HG02610 (cell line): ENCODE measurements at regions not wholly inside any gene's neighbourhood (a gene's known extent, or its start where the extent isn't known, plus 50 kb on each side); places are given as distances from the start of the nearest gene placed in this dataset.
"Not testable (repeated sequence)": the region's sequence is repeated elsewhere in the genome, so short reads cannot be mapped to it uniquely, and the experiment has no call there.

Source experiments
- ATAC-seq: cut with Tn5 transposase; IDR thresholded peaks from one replicate; pipeline ENCODE4 v1.9.1; 2021; ENCODE audit warnings: mild to moderate bottlenecking, moderate library complexity; ENCODE audit not compliant: unreplicated experiment

DNA sequence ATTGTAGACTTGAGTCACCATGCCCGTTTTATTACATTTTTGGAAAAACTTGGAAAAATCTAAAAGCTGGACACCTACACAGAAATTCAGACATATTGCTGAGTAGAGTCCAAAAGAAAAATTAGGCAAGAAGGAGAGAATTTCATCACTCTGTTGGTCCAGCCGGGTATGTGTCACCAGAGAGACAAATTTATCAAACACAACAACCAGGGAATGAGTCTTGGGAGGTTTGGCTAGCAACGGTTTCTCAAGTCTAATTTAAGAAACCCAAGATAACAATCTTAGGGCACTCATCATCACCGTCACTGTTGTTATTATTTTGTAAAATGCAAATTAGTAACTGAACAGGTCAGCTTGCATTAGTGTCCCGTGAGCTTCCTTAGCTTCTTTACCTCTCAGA is 197.5 kb upstream of the C2CD4B start:
- ATAC-seq: no peak

DNA sequence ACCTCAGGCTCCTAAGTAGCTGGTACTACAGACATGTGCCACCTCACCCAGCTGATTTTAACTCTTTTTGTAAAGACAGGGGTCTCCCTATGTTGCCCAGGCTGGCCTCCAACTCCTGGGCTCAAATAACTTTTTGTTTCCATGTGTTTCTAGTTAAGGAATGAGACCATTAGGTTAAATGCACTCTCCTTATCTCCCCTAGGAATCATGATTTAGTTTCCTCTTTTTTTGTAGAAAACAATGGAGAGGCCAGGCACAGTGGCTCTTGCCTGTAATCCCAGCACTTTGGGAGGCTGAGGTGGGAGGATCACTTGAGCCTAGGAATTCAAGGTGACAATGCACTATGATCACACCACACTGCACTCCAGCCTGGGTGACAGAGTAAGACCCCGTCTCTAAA is 198.8 kb upstream of the C2CD4B start:
- no peak for ATAC-seq

DNA sequence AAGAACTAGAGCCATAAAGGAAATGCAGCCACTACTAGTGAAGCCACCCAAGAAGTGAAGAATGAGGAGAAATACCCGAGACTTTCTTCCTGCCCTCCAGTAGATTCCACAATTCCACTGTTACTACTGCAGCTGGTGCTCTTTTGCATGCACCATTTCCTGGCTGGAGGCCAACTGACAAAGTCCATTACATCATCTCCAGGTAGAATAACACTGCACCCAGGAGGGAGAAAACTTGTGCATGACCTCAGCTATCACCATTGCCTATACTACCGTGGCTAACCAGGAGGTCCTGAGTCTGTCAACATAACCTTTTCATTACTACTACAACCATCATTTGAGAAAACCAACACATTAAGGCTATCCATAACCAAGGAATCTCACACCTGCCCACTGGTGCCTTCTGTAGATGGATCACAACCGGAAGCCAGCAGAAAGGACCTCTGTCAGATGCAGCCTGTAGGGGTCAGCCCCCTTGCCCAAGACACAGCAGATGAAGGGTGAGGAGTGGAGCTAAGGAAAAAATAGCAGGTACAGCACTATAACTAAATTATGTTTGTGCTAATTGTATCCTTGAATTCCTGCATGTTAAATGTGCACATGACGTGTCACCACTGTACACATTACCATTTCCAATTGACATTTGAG is 200.8 kb upstream of the C2CD4B start:
- ATAC-seq: no peak

DNA sequence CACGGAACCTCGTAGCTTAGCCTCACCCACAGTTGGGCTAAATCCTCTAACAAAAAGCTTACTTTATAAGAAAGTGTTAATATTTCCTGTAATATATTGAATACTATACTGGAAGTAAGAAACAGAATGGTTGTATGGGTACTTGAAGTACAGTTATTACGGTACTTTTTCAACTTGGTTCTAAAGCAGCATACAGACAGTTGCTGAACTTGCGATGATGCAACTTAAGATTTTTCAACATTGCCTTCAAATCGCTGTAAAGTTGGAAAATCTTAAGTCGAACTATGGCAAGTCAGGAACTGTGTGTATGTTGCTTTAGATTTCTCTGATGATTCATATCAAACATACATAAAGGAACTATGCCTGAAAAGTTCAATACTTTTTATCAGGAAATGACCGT is 204.4 kb upstream of the C2CD4B start:
- no peak for ATAC-seq

DNA sequence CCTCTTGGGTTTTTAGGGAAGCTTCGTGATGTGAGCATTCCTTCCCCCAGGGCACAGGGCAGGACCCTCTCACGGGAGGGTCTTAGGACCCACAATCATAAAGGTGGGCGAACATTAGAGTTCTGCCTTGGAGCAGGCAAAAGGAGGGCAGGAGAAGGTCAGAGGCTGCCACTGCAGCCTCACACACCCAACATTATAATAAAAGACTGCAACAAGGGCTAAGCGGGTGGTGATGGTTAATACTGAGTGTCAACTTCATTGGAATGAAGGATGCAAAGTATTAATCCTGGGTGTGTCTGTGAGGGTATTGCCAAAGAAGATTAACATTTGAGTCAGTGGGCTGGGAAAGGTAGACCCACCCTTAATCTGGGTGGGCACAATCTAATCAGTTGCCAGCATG is 206.6 kb upstream of the C2CD4B start:
- not testable (repeated sequence) for ATAC-seq

DNA sequence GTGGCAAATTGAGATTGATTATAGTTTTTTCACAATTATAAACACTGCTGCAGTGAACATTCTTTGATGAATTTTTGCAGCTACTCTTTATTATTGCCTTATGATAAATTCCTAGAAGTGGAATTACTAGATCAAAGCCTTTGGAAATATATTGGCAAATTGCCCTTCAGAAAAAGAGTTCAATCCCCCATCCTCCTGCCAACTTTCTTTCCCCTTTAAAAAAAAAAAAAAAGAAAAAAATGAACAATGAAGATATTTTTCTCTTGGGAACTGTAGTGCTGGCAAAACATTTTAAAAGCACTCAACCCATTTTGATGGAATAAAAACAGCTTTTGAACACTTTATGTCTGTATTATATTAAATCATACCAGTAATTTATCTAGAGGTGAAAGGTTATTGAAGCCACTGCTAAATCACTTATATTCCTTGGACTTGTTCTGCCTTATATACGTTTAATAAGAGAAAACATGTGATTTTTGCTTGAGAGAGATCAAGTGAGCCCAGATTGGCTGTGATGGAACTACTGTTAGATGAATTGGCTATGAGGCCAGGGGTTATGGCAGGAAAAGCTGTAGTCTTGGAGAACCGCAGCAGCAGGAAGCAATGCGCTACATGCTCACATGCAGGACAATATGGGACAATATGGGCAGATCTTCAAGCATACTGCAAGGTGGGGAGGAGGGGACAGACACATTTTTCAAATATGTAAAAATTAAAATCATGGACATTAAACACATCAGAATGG is 212.8 kb upstream of the C2CD4B start:
- no peak for ATAC-seq

DNA sequence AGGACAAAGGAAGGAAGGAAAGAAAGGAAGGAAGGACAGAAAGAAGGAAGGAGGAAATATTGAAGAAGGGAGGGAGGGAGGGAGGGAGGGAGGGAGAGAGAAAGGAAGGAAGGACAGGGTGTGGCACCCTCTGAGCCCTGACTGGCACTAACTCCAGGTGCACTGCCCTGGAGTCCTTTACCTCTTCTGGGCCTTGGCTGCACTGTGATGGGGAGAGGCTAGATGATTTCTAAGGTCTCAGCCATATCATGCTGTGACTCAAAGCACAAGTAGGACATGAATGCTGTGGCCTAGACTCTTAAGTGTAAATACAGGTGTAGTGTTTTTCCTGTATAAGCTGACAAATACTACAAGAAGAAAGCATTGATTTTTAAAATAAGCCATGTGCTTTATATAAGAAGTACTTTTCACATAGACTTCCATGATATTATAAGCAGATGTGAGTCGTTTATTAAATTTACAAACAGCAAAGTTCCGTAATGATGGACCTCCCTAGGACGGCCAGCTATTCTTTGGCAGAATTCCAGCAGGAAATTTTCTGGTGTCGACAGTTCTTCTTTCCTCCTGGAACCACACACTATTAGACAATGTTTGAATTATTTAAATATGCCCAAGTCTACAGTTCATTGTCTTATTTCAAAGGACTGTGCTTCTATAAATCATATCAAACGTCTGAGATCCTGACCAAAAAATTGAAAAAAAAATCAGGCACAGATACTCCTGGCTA is 213.8 kb upstream of the C2CD4B start:
- ATAC-seq: no peak

DNA sequence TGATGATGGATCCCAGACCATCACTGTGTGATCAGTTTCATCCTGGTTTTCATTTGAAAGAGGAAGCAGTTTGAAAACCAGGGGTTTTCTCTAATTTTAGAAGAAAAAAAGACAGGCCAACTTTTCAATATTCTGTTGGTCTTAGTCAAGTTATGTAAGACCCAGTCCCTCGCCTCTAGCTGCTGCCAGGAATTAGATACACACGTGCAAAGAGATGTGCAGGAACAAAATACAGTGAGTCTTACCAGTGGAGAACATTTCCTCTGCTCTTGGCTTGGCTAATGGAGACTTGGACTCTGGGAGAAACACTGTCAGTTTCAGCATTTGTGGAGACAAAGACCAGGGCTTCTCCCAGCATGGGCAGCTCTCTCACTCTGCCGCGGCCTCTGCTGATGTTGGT is 214.9 kb upstream of the C2CD4B start:
- ATAC-seq: no peak

DNA sequence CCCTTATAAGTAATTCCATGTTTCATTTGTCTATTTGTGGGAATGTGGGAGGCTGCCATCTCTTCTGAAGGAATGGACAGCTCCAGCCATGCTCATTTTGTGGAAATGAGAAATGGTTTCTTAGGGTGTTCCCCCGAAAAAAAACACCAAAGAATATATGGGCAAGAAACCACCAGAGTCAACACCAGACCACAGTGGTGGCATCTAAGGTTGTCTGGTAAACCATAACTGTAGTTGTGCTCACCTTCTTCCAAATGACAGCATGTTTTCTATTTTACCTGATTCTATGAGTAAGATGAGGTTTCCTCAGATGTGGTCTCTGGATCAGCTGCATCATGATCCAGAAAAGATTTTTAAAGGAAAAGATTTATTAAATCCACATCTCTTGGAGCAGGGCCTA is 217.0 kb upstream of the C2CD4B start:
- ATAC-seq: no peak

DNA sequence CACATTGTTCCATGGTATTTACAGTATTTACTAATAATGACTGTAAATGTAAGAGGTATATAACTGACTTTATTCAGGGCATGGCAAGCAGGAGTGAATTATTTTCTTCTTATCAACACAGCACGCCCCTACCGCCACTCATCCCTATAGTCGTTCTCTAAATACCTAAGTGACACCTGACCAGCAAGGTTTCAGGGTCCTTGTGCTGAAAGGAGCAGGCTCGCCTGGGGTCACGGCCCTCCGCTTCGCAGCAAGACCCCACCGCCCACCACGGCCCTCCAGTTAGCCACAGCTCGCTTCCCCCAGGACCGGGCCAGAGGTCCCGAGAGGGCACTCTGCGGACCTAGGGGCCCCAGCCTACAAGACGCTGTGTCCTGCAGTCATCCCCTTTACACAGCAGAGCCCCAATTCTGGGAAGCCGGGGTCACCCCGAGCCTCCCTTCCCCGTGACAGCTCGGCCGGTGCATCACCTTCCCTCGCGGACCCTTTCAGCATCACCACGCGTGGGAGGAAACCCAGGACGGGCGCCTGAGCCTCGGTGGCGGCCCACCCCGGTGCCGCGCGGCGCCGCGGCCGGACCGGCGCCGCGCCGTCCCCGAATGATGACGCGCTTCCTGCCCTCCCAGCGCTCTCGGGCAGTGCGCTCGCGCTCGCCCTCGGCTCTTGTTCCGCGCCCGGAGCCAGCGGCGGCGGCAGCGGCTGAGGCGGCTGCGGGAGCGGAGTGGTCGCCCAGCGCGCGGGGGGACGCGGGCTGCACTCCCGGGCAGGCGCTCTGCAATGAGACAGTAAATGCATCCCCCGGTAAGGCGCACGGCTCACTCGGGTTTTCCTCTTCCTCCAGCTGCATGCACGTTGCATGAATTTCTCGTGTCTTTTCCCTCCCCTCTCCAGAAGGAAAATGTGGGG is 225.1 kb upstream of the C2CD4B start, which contains the start of gene TLN2:
Gene TLN2, plus strand, starts transcription at position 666 of the 906 bp plus-strand sequence.
- ATAC-seq: peak; percentile 90

DNA sequence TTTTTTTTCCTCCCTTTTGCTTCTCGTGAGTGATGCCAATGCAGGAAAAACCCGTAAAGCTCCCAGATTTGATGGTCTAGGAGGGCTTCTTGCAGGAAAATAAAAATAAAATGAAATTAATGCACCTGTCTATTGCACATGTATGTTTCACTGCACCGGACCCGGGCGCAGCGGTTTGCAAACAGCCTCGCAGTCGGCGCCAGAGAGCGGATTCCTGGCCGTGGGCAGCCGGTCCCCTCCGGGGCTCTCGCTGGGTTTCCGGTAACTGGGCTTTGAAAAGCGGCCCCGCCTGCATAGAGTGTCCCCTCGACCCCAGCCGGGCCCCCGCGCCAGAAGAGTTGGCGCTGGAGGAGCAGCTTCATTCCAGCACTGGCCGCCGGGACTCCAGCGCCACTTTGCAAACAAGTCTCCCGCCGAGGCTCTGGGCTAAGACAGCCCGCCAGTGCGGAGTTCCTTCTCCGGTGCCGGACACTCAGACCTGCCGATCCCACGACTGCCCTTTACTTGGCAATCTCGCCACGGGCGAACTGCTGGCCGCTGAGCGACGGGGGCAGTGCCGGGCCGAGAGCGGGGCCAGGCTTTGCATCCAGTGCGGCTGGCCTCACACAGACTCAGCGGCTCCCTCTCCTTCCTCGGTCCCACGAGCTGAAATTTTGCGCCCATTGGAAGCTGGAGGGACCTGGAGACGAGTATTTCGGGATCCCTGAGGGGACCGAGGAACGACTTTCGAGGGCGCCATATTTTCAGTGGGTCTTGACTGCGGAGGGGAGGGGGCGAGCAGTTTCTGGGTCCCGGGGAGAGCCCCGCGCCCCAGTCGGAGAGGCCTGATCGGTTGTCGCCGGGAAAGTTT is 225.9 kb upstream of the C2CD4B start:
- peak; percentile 22 for ATAC-seq

DNA sequence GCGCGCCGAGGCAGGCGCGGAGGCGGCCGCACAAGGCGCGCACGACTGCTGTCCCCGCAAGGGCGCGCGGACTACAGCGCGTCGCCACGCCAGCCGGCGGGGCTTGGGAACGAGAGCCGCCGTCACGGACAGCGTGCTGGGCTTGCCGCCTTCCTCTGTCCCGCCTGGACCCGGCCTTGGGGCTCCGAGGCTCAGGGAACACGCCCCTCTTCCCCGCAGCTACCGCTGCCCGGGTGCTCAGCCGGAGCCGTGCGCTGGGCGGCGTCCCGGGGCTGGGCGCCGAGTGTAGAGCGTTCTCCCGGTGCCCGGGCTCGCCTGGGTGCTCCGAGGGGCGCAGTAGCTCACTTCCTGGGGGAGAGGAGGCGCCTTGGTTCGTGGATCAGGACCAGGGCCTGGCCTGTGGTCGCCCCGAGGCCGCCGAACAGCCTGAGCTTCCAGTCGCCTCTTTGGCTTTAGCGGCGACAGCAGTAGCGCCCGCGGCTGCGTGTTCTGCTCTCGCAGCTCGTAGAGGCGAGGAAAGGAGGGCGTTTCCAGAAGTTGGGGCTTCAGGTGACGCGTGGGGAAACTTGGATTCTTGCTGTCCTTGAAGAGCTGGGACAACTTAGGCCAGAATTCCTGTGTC is 226.7 kb upstream of the C2CD4B start:
- ATAC-seq: no peak

DNA sequence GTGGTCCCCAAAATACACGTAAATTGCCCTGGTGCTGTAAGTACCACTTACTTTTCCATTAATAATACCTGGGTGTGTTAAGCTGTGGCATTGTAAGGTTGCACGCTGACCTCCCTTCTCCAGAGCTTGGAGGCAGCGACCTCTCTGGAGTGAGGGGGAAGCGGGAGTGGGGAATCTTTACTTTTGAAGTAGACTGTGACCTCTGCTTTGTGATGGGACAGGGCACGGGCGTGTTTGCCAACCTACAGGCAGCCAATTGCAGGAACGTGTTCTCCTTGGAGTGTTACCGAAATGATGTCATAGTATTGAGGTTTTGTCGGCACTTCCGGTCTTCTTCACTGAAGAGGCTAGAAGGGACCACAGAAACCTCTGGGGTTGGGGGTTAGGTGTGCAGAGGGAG is 227.3 kb upstream of the C2CD4B start:
- ATAC-seq: no peak

DNA sequence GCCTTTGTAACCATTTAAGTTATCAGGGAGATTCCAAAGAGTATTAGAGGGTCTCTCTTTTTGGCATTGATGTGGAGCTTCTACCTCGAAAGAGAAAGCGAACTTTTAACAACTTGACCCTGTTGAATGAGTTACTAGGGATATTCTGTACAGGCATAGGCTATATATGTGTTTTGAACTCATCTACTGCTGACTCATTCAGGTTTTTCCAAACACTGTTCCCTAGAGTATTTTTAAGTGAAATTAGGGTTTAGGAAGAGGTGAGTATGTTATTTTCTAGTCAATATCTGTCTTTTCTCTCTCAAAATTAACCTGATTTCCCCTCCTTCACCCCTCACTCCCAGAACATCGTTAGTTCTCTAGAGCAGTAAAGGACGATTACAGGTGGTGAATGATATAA is 228.1 kb upstream of the C2CD4B start:
- no peak for ATAC-seq

DNA sequence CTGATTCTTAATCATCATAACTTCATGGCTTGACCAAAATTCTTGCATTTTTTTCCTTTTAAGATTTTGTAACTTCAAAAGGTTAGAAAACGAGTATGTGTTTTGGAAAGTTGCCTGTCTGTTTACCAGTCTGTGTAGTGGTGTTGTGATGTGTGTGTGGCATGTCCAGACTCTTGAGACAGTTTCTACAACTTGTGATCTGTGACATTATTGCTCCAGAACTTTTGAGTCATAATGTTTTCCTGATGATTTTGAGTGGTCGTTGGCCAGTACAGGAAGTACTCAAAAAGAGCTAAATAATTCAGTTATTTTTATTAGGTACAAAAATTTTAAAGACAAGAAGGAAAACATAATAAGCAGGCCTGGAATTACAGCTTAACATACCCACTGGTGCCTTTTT is 229.0 kb upstream of the C2CD4B start:
- ATAC-seq: no peak

DNA sequence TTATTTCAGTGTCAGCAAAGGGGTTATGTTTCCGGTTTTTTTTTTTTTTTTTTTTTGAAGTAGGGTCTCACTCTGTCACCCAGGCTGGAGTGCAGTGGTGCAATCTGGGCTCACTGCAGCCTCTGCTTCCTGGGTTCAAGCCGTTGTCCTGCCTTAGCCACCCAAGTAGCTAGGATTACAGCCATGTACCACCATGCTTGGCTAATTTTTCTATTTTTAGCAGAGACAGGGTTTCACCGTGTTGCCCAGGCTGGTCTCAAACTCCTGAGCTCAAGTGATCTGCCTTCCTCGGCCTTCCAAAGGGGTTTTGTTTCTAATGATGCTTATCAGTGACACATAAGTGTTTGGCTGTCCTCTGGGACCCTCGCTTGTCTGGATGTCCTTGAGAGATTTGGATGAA is 235.7 kb upstream of the C2CD4B start:
- ATAC-seq: no peak

DNA sequence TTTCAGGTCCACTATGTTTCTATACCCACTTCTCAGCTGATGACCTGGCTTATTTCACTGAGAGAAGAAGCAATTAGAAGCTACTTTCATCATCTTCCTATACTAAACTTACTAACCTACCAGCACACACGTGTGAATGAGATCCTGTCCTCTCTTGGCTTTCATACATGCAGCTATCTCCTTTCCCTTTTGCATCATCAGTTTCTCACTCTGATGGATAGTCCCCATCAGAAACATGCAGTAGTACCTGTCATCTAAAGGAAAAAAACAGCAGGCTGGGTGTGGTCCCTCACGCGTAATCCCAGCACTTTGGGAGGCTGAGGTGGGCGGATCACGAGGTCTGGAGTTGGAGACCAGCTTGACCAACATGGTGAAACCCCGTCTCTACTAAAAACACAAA is 237.6 kb upstream of the C2CD4B start:
- no peak for ATAC-seq

DNA sequence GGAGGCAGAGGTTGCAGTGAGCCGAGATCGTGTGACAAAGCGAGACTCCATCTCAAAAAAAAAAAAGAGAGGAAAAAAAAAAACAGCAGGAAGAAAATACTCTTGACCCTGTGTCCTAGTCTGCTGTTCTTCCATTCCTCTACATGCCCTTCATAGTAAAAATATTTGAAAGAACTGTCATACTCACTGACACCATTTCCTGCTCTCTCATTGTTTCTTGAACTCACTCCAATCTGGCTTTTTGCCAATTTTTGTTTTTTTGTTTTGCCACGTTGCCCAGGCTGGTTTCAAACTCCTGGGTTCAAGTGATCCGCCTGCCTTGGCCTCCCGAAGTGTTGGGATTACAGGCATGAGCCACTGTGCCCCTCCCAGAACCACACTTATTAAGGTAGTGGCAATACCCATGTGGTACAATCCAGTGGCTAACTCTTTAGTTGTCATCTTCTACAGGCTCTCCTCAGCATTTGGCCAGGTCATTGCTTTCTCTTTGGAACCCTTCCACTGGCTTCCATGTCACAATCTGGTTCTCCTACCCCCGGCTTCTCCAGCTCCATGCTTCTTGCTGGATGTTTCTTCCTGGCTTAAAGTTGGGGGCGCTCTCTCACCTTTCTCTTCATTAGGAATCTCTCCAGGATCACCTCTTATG is 238.2 kb upstream of the C2CD4B start:
- ATAC-seq: no peak
